ENCODE measurements at regions not wholly inside any gene's neighbourhood (a gene's known extent, or its start where the extent isn't known, plus 50 kb on each side); places are given as distances from the start of the nearest gene placed in this dataset.

- H3K9me2 ChIP-seq (ENCODE audit: insufficient read depth, low read length): no peaks in the 10 kb centered on the region
- H3K4me2 ChIP-seq (ENCODE audit: low read length): no peak overlapping the region
- no peak overlapping the region for H3K4me3 ChIP-seq (ENCODE audit: low read depth, low read length, poor library complexity, severe bottlenecking)
- CTCF ChIA-PET (ENCODE audit: unreplicated experiment): no interaction called here
- no peak overlapping the region for H2AFZ ChIP-seq (ENCODE audit: low read length)
- no peak for DNase-seq (ENCODE audit: low spot score)
- H3K9me3 ChIP-seq (ENCODE audit: low read length): no peaks in the 10 kb centered on the region
- no TSS peak for BruUV-seq (replicated peaks)
- no peak overlapping the region for H3K27ac ChIP-seq (ENCODE audit: low read depth, low read length, poor library complexity, severe bottlenecking)
- TF ChIP-seq EZH2phosphoT487 (IDR thresholded peaks at IDR 0.05; ENCODE audit: borderline replicate concordance, low read depth, low read length): no peak
- no peak for TF ChIP-seq CTCF (conservative IDR thresholded peaks at IDR 0.05; ENCODE audit: low read length)
- H3K79me2 ChIP-seq (ENCODE audit: insufficient read depth, low read depth, low read length): no peaks in the 10 kb centered on the region
- no peaks in the 10 kb centered on the region for H4K20me1 ChIP-seq (ENCODE audit: insufficient read depth, low read length)
- intact Hi-C loops (cut with micrococcal nuclease; ENCODE audit: unreplicated experiment): no loop called here
- H3K36me3 ChIP-seq (ENCODE audit: insufficient read depth, low read length): no peaks in the 10 kb centered on the region
- POLR2A ChIA-PET: interaction anchor here (0.7 kb wide), 1 partner anchor 12 kb away, joined by 3 read pairs; no protein-coding TSS in a partner anchor
- no peaks in the 10 kb centered on the region for H3K4me1 ChIP-seq (ENCODE audit: insufficient read depth, low read length, poor library complexity, severe bottlenecking)
Measured at GRCh38 chr11:40023724-40024123, 1435.7 kb downstream of the LRRC4C start.

- no peaks in the 10 kb centered on the region for H3K79me2 ChIP-seq (ENCODE audit: insufficient read depth, low read depth, low read length)
- H3K27ac ChIP-seq (ENCODE audit: low read depth, low read length, poor library complexity, severe bottlenecking): no peak overlapping the region
- ChIA-PET POLR2A (no interaction called here), CTCF (ENCODE audit: unreplicated experiment) (no interaction called here)
- no peak overlapping the region for H2AFZ ChIP-seq (ENCODE audit: low read length)
- no peaks in the 10 kb centered on the region for H4K20me1 ChIP-seq (ENCODE audit: insufficient read depth, low read length)
- no peaks in the 10 kb centered on the region for H3K36me3 ChIP-seq (ENCODE audit: insufficient read depth, low read length)
- H3K9me3 ChIP-seq (ENCODE audit: low read length): no peaks in the 10 kb centered on the region
- no peak for DNase-seq (ENCODE audit: low spot score)
- no peaks in the 10 kb centered on the region for H3K9me2 ChIP-seq (ENCODE audit: insufficient read depth, low read length)
- TF ChIP-seq EZH2phosphoT487 (IDR thresholded peaks at IDR 0.05; ENCODE audit: borderline replicate concordance, low read depth, low read length): no peak
- TF ChIP-seq CTCF (conservative IDR thresholded peaks at IDR 0.05; ENCODE audit: low read length): no peak
- intact Hi-C loops (cut with micrococcal nuclease; ENCODE audit: unreplicated experiment): no loop called here
- H3K4me1 ChIP-seq (ENCODE audit: insufficient read depth, low read length, poor library complexity, severe bottlenecking): no peaks in the 10 kb centered on the region
- no peak overlapping the region for H3K4me3 ChIP-seq (ENCODE audit: low read depth, low read length, poor library complexity, severe bottlenecking)
- BruUV-seq (replicated peaks): no TSS peak
- no peak overlapping the region for H3K4me2 ChIP-seq (ENCODE audit: low read length)
Measured at GRCh38 chr11:40010011-40010410, 1449.4 kb downstream of the LRRC4C start.

GRCh38 chr11:39992551-39992950, 1466.9 kb downstream of the LRRC4C start:
- POLR2A ChIA-PET: interaction anchor here (0.6 kb wide), 1 partner anchor 136 kb away, joined by 3 read pairs; no protein-coding TSS in a partner anchor
- TF ChIP-seq CTCF (conservative IDR thresholded peaks at IDR 0.05; ENCODE audit: low read length): no peak
- no peak for TF ChIP-seq EZH2phosphoT487 (IDR thresholded peaks at IDR 0.05; ENCODE audit: borderline replicate concordance, low read depth, low read length)
- Histone ChIP-seq H3K79me2 (ENCODE audit: insufficient read depth, low read depth, low read length) (no peaks in the 10 kb centered on the region), H3K36me3 (ENCODE audit: insufficient read depth, low read length) (no peaks in the 10 kb centered on the region), H3K4me1 (ENCODE audit: insufficient read depth, low read length, poor library complexity, severe bottlenecking) (no peaks in the 10 kb centered on the region), H3K9me3 (ENCODE audit: low read length) (no peaks in the 10 kb centered on the region), H4K20me1 (ENCODE audit: insufficient read depth, low read length) (no peaks in the 10 kb centered on the region), H3K4me3 (ENCODE audit: low read depth, low read length, poor library complexity, severe bottlenecking) (no peak overlapping the region), H2AFZ (ENCODE audit: low read length) (no peak overlapping the region), H3K4me2 (ENCODE audit: low read length) (no peak overlapping the region), H3K27ac (ENCODE audit: low read depth, low read length, poor library complexity, severe bottlenecking) (no peak overlapping the region), H3K9me2 (ENCODE audit: insufficient read depth, low read length) (no peaks in the 10 kb centered on the region)
- intact Hi-C loops (cut with micrococcal nuclease; ENCODE audit: unreplicated experiment): no loop called here
- no peak for DNase-seq (ENCODE audit: low spot score)
- CTCF ChIA-PET (ENCODE audit: unreplicated experiment): no interaction called here
- no TSS peak for BruUV-seq (replicated peaks)
